Panc1 (cell line): ENCODE measurements at regions not wholly inside any gene's neighbourhood (a gene's known extent, or its start where the extent isn't known, plus 50 kb on each side); places are given as distances from the start of the nearest gene placed in this dataset.
"Not testable (repeated sequence)": the region's sequence is repeated elsewhere in the genome, so short reads cannot be mapped to it uniquely, and the experiment has no call there.

Experiments used
- SIN3A ChIP-seq: IDR thresholded peaks from 2 replicates; pipeline ENCODE4 v1.6.1; 2012; ENCODE audit warnings: low read depth, mild to moderate bottlenecking, low read length, moderate library complexity, borderline replicate concordance; ENCODE audit not compliant: insufficient read depth
- TCF7L2 ChIP-seq: IDR thresholded peaks from 2 replicates; pipeline ENCODE4 v1.6.1; 2011; ENCODE audit warnings: mild to moderate bottlenecking, low read depth, low read length, inconsistent platforms
- TF ChIP-seq, protein P1 (sequence below): fragments of 450-650 bp; IDR thresholded peaks from 2 replicates; pipeline ENCODE4 v1.5.1; 2017; ENCODE audit warnings: mild to moderate bottlenecking
- TF ChIP-seq, protein P2 (sequence below), 2 experiments: IDR thresholded peaks; 2 replicates each; pipeline ENCODE4 v1.6.1; 2011 to 2012; ENCODE audit warnings: low read depth in 2 of 2, control low read depth in 1 of 2, low read length in 1 of 2, mild to moderate bottlenecking in 1 of 2, moderate library complexity in 1 of 2; ENCODE audit not compliant: insufficient read depth in 1 of 2

DNA sequence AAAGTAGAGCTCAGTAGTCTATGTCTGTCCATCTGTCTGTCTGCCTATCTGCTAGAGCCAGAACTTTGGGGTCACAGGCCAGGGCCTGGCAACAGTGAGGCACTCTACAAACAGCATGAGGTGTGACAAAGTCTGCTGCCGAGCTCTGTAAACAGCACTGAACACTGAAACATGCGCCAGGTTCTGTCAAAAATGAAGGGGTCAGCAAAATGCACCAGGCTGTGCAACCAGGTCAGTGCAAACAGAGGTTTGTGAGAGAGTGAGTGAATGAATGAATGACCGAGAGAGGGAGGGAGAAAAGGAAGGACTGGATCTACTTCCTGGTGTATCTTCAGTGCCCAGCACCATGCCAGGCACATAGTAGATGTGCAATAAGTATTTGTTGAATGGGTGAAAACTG lies 1957.8 kb downstream of the FOXD4L5 start:
- TF ChIP-seq, protein P1, sequence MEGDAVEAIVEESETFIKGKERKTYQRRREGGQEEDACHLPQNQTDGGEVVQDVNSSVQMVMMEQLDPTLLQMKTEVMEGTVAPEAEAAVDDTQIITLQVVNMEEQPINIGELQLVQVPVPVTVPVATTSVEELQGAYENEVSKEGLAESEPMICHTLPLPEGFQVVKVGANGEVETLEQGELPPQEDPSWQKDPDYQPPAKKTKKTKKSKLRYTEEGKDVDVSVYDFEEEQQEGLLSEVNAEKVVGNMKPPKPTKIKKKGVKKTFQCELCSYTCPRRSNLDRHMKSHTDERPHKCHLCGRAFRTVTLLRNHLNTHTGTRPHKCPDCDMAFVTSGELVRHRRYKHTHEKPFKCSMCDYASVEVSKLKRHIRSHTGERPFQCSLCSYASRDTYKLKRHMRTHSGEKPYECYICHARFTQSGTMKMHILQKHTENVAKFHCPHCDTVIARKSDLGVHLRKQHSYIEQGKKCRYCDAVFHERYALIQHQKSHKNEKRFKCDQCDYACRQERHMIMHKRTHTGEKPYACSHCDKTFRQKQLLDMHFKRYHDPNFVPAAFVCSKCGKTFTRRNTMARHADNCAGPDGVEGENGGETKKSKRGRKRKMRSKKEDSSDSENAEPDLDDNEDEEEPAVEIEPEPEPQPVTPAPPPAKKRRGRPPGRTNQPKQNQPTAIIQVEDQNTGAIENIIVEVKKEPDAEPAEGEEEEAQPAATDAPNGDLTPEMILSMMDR = not testable (repeated sequence)
- not testable (repeated sequence) for TF ChIP-seq SIN3A, TCF7L2
- TF ChIP-seq, protein P2, sequence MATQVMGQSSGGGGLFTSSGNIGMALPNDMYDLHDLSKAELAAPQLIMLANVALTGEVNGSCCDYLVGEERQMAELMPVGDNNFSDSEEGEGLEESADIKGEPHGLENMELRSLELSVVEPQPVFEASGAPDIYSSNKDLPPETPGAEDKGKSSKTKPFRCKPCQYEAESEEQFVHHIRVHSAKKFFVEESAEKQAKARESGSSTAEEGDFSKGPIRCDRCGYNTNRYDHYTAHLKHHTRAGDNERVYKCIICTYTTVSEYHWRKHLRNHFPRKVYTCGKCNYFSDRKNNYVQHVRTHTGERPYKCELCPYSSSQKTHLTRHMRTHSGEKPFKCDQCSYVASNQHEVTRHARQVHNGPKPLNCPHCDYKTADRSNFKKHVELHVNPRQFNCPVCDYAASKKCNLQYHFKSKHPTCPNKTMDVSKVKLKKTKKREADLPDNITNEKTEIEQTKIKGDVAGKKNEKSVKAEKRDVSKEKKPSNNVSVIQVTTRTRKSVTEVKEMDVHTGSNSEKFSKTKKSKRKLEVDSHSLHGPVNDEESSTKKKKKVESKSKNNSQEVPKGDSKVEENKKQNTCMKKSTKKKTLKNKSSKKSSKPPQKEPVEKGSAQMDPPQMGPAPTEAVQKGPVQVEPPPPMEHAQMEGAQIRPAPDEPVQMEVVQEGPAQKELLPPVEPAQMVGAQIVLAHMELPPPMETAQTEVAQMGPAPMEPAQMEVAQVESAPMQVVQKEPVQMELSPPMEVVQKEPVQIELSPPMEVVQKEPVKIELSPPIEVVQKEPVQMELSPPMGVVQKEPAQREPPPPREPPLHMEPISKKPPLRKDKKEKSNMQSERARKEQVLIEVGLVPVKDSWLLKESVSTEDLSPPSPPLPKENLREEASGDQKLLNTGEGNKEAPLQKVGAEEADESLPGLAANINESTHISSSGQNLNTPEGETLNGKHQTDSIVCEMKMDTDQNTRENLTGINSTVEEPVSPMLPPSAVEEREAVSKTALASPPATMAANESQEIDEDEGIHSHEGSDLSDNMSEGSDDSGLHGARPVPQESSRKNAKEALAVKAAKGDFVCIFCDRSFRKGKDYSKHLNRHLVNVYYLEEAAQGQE (IDR thresholded peaks at IDR 0.05; ENCODE audit: insufficient read depth in 1 of 2, low read depth in 2 of 2, low read length in 1 of 2) = not testable (repeated sequence)
